Spinal cord (tissue), 9 donors: ENCODE measurements at regions not wholly inside any gene's neighbourhood (a gene's known extent, or its start where the extent isn't known, plus 50 kb on each side); places are given as distances from the start of the nearest gene placed in this dataset.
"Not testable (repeated sequence)": the region's sequence is repeated elsewhere in the genome, so short reads cannot be mapped to it uniquely, and the experiment has no call there.

Experiments
- DNase-seq, 6 donors: peaks; one replicate each; pipeline versions ENCODE4 v3.0.0 to v3.0.0-alpha.2; 2013 to 2015; ENCODE audit warnings: low spot score in 6 of 6, low read depth in 4 of 6
- H3K27ac ChIP-seq: one replicate; pipeline ENCODE4 v1.5.1; 2013; ENCODE audit warnings: low read depth, low read length, control low read depth
- H3K27me3 ChIP-seq: one replicate; pipeline ENCODE4 v1.6.1; 2013; ENCODE audit warnings: low read length; ENCODE audit not compliant: control insufficient read depth, insufficient read depth
- H3K36me3 ChIP-seq: one replicate; pipeline ENCODE4 v1.6.1; 2013; ENCODE audit warnings: low read length; ENCODE audit not compliant: control insufficient read depth, insufficient read depth
- H3K4me1 ChIP-seq: one replicate; pipeline ENCODE4 v1.6.1; 2013; ENCODE audit warnings: low read length; ENCODE audit not compliant: control insufficient read depth, insufficient read depth
- H3K4me3 ChIP-seq: one replicate; pipeline ENCODE4 v1.5.1; 2013; ENCODE audit warnings: low read depth, low read length, control low read depth
- H3K9me3 ChIP-seq: one replicate; pipeline ENCODE4 v1.6.1; 2013; ENCODE audit warnings: low read length; ENCODE audit not compliant: control insufficient read depth, insufficient read depth
- WGBS: methylation state at CpG from one replicate; pipeline ENCODE4 v1.1.5; 2013; ENCODE audit warnings: missing lambda C conversion rate; ENCODE audit not compliant: insufficient coverage; 5-methylcytosine and 5-hydroxymethylcytosine counted together
- donor health status: healthy.

DNA sequence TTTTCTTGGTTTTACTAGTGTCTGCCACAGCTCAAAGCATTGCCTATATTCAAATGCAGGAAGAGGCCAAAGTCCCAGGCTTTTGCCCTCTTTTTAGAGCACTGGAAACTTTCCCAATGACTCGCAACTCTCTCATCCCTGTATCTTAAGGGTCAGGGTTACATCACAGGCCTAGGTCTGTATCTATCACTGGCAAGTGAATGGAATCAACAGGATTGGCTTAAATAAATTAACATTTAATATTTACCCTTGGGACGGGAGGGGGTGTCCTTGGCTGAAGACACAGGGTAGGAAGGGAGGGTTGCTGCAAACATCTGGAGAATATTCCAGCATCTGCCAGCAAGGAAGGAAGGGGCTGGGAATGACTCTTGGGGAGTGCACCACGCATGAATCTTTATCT lies 242.6 kb downstream of the SLC4A3 start:
- no peak for DNase-seq
- Histone ChIP-seq H3K27me3 (no peaks in the 10 kb centered on the region), H3K4me3 (no peak overlapping the region), H3K9me3 (no peaks in the 10 kb centered on the region), H3K36me3 (no peaks in the 10 kb centered on the region), H3K27ac (no peak overlapping the region), H3K4me1 (no peaks in the 10 kb centered on the region)
- 100% methylated on average over 2 of the region's 3 CpGs for WGBS

DNA sequence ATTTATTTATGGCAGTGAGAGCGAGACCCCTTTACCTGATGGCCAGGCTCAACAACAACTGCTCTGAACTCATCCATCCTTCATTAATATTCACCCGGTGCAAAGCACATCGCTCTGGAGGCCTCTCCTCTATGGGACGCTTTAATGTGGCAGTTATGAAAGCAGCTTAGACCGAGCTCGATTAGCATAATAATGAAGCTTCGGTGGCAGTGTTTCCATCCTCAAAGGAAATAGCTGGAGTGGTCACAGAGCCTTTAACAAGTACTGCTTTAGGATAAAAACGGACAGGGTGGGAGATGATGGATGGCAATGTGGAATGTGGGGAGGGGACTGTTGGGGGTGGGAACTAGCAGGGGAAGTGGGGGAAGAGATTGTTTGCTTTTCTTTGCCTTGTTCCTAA lies 243.9 kb downstream of the SLC4A3 start:
- Histone ChIP-seq H3K36me3 (no peaks in the 10 kb centered on the region), H3K4me1 (no peaks in the 10 kb centered on the region), H3K27ac (no peak overlapping the region), H3K4me3 (no peak overlapping the region), H3K27me3 (no peaks in the 10 kb centered on the region), H3K9me3 (no peaks in the 10 kb centered on the region)
- peak in 2 of 6 donors; percentile 71 to 84 for DNase-seq
- WGBS = 18% methylated on average over 6 of the region's 8 CpGs

DNA sequence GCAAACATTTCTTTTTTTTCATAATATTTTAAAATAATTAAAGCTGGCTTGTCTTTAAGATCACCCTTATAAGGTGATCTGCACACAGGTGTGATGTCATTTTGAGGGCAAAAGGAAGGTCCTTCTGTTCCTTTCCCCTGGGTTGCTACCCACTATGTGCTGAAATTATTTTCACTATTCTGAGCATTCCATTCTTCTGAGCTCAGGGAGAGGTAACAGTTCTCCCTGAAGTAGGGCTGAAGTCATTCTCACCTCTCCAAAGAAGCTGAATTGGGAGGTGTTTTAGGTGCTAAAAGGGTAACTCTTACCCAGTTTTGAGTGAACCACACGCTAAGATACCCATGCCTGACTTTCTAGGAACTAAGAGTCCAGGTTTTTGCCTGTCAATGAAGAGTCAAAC lies 247.6 kb downstream of the SLC4A3 start:
- no peaks in the 10 kb centered on the region for H3K4me1 ChIP-seq
- WGBS = no CpG with 5 or more reads among the region's 1 CpG
- no peak for DNase-seq

DNA sequence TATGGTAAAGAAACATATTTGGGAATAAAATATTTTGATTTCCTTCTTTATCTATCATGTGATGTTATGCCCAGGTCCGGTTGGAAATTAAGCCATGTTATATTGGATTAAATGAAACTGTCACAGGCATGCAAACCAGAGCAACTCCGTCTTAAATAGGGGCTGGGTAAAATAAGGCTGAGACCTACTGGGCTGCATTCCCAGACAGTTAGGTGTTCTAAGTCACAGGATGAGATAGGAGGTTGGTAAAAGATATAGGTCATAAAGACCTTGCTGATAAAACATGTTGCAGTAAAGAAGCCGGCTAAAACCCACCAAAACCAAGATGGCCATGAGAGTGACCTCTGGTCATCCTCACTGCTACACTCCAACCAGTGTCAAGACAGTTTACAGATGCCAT lies 248.6 kb downstream of the SLC4A3 start:
- H3K27me3 ChIP-seq, H3K4me1 ChIP-seq, H3K27ac ChIP-seq, H3K9me3 ChIP-seq, H3K4me3 ChIP-seq, DNase-seq, H3K36me3 ChIP-seq: not testable (repeated sequence)
- WGBS = 29% methylated on average over 1 of the region's 3 CpGs

More for the DNA sequence above, 247.6 kb downstream of the SLC4A3 start:
- Histone ChIP-seq H3K27me3 (no peaks in the 10 kb centered on the region), H3K4me3 (no peak overlapping the region), H3K27ac (no peak overlapping the region), H3K9me3 (no peaks in the 10 kb centered on the region), H3K36me3 (no peaks in the 10 kb centered on the region)

DNA sequence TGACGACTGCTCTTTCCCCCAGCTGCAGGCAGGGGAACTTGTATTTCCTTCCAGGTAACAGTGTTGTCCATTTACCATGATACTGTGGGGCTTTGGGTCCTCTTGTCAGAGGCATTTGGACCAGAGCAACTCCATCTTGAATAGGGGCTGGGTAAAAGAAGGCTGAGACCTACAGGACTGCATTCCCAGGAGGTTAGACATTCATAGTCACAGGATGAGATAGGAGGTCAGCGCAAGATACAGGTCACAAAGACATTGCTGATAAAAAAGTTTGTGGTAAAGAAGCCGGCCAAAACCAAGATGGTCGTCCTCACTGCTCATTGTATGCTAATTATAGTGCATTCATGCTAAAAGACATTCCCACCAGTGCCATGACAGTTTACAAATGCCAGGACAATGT lies 249.5 kb downstream of the SLC4A3 start:
- Histone ChIP-seq H3K4me1 (no peaks in the 10 kb centered on the region), H3K27ac (no peak overlapping the region), H3K27me3 (no peaks in the 10 kb centered on the region), H3K36me3 (no peaks in the 10 kb centered on the region), H3K4me3 (no peak overlapping the region), H3K9me3 (no peaks in the 10 kb centered on the region)
- no peak for DNase-seq
- 95% methylated on average over 4 of the region's 4 CpGs for WGBS

DNA sequence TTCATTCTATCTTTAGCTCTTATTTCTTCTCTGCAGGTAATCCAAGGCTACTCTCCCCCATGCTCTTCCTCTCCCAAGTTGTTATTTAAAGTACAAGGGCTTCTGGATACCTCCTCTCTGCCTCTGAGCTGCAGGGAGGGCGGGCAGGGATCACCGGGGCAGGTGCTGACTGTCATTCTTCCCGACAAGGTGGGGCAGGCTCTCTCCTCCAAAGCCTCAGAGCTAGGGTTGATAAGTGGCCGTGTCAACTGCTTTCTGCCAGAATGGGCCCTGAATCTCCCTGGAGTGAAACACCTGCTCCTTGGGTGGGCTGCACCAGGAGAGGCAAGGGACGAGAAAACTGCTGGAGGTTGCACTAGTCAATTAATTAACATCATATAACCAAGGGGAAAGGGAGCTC lies 250.3 kb downstream of the SLC4A3 start:
- no peaks in the 10 kb centered on the region for H3K27me3 ChIP-seq
- no peak for DNase-seq
- H3K9me3 ChIP-seq = no peaks in the 10 kb centered on the region
- H3K4me3 ChIP-seq = no peak overlapping the region
- no peak overlapping the region for H3K27ac ChIP-seq
- no peaks in the 10 kb centered on the region for H3K4me1 ChIP-seq
- WGBS = 68% methylated on average over 4 of the region's 5 CpGs
- no peaks in the 10 kb centered on the region for H3K36me3 ChIP-seq

DNA sequence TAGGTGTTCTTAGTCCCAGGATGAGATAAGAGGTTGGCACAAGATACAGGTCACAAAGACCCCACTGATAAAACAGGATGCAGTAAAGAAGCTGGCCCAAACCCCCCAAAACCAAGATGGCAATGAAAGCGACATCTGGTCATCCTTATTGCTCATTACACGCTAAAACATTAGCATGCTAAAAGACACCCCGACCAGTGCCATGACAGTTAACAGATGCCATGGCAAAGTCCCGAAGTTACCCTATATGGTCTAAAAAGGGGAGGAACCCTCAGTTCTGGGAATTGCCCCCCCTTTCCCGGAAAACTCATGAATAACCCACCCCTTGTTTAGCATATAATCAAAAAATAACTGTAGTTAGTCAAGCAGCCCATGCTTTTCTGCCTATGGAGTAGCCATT lies 251.1 kb downstream of the SLC4A3 start:
- Histone ChIP-seq H3K27me3 (no peaks in the 10 kb centered on the region), H3K27ac (no peak overlapping the region), H3K4me1 (no peaks in the 10 kb centered on the region), H3K36me3 (no peaks in the 10 kb centered on the region), H3K9me3 (no peaks in the 10 kb centered on the region), H3K4me3 (no peak overlapping the region)
- WGBS = 100% methylated on average over 1 of the region's 5 CpGs
- peak in 1 of 6 donors; percentile 71 for DNase-seq

DNA sequence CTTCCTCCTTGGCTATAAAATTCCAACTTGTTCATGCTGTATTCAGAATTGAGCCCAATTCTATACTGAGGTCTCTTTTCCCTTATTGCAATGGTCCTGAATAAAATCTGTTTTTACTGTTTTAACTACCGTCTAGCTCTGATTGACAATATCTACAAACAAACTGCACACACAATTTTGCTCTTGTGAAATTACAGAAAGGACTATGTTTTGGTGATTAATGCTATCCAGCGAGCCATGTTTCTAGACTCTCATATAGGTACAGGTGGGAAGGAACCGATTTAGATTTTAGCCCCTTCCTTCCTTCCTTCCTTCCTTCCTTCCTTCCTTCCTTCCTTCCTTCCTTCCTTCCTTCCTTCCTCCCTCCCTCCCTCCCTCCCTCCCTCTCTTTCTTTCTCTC lies 254.4 kb downstream of the SLC4A3 start:
- WGBS = no CpG with 5 or more reads among the region's 3 CpGs
- no peak overlapping the region for H3K4me3 ChIP-seq
- no peaks in the 10 kb centered on the region for H3K27me3 ChIP-seq
- no peak overlapping the region for H3K27ac ChIP-seq
- DNase-seq = no peak
- H3K36me3 ChIP-seq = no peaks in the 10 kb centered on the region
- H3K4me1 ChIP-seq = no peaks in the 10 kb centered on the region
- H3K9me3 ChIP-seq = no peaks in the 10 kb centered on the region

DNA sequence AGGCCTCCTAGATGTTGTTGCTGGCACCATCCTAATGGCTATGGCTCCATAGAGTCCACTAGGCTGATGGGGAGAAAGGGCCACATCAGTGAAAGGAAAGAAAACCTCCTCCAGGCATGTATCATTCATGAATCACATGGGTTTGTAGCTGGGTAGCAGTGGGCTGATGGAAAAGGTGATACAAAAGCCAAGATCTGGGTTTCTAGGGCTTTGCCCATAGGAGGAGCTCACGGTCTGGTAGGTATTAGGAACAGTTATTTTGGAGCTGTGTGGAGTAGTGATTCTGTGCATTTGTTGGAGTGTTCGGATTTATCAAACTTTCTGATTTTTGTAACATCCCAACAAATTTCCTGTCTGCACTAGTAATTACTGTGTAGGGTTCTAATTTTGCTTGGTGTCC lies 259.2 kb downstream of the SLC4A3 start:
- no CpG with 5 or more reads among the region's 2 CpGs for WGBS
- H3K4me3 ChIP-seq = no peak overlapping the region
- DNase-seq = no peak

DNA sequence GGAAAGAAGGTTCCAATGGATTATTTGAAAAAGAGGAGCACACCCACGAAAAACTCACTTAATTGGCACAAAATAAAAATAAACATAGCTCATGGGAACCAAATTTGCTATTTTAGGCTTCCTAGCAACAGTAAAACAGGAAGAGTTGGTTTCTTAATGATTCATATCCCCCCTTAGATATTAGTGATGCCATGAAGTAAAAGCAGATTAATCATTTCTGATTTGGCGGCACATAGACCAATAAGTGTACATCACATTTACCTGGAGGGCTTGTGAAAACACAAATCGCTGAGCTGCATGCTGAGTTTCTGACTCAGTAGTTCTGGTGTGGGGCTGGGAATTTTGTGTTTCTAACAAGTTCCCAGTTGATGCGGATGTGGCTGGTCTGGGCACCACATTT lies 260.4 kb downstream of the SLC4A3 start:
- Histone ChIP-seq H3K4me3 (no peak overlapping the region), H3K36me3 (no peaks in the 10 kb centered on the region), H3K27me3 (no peaks in the 10 kb centered on the region), H3K27ac (no peak overlapping the region), H3K4me1 (no peaks in the 10 kb centered on the region), H3K9me3 (no peaks in the 10 kb centered on the region)
- 100% methylated on average over 2 of the region's 4 CpGs for WGBS
- DNase-seq = no peak

More for the DNA sequence above, 259.2 kb downstream of the SLC4A3 start:
- no peaks in the 10 kb centered on the region for H3K36me3 ChIP-seq
- no peak overlapping the region for H3K27ac ChIP-seq
- H3K4me1 ChIP-seq = no peaks in the 10 kb centered on the region
- no peaks in the 10 kb centered on the region for H3K27me3 ChIP-seq
- no peaks in the 10 kb centered on the region for H3K9me3 ChIP-seq
